Activated T-helper 9 cell treated with anti-CD3 and anti-CD28 coated beads, Interleukin-2, amount 50 U/mL, for 16 hours (primary cell): ENCODE measurements at regions not wholly inside any gene's neighbourhood (a gene's known extent, or its start where the extent isn't known, plus 50 kb on each side); places are given as distances from the start of the nearest gene placed in this dataset.
"Not testable (repeated sequence)": the region's sequence is repeated elsewhere in the genome, so short reads cannot be mapped to it uniquely, and the experiment has no call there.

Experiments used
- DNase-seq: peaks from one replicate; pipeline ENCODE4 v3.0.0-alpha.2; 2020; ENCODE audit warnings: low read depth

- no peak for DNase-seq
These were observed 558.2 kb downstream of the ZNF674 start for GRCh38 chrX:45986971-45987370.

- no peak for DNase-seq
These were observed 559.1 kb downstream of the ZNF674 start for GRCh38 chrX:45986081-45986480.

GRCh38 chrX:45982958-45983727, 562.1 kb downstream of the ZNF674 start:
- DNase-seq = not testable (repeated sequence)

- no peak for DNase-seq
These were observed 564.5 kb downstream of the ZNF674 start for GRCh38 chrX:45980726-45981125.

GRCh38 chrX:45975633-45976032, 569.6 kb downstream of the ZNF674 start:
- DNase-seq = no peak

- no peak for DNase-seq
These were observed 572.6 kb downstream of the ZNF674 start for GRCh38 chrX:45972636-45973035.

- no peak for DNase-seq
These were observed 585.7 kb downstream of the ZNF674 start for GRCh38 chrX:45959567-45959966.

GRCh38 chrX:45956191-45956870, 588.9 kb downstream of the ZNF674 start:
- no peak for DNase-seq

GRCh38 chrX:45955661-45956060, 589.6 kb downstream of the ZNF674 start:
- no peak for DNase-seq

- DNase-seq = no peak
These were observed 591.2 kb downstream of the ZNF674 start for GRCh38 chrX:45954026-45954425.

GRCh38 chrX:45952030-45952429, 593.2 kb downstream of the ZNF674 start:
- DNase-seq = no peak

- DNase-seq = no peak
These were observed 609.8 kb downstream of the ZNF674 start for GRCh38 chrX:45935408-45935807.

- DNase-seq = no peak
These were observed 632.9 kb downstream of the ZNF674 start for GRCh38 chrX:45912316-45912715.

GRCh38 chrX:45907786-45908185, 637.4 kb downstream of the ZNF674 start:
- DNase-seq = no peak

GRCh38 chrX:45903781-45904201, 641.4 kb downstream of the ZNF674 start:
- no peak for DNase-seq

- no peak for DNase-seq
These were observed 644.2 kb downstream of the ZNF674 start for GRCh38 chrX:45900766-45901615.

GRCh38 chrX:45894864-45895645, 650.2 kb downstream of the ZNF674 start:
- DNase-seq = no peak

GRCh38 chrX:45889471-45889870, 655.8 kb downstream of the ZNF674 start:
- no peak for DNase-seq

GRCh38 chrX:45888518-45888917, 656.7 kb downstream of the ZNF674 start:
- no peak for DNase-seq

GRCh38 chrX:45885931-45886330, 659.3 kb downstream of the ZNF674 start:
- no peak for DNase-seq

GRCh38 chrX:45879512-45879911, 665.7 kb downstream of the ZNF674 start:
- no peak for DNase-seq

- DNase-seq = no peak
These were observed 669.0 kb downstream of the ZNF674 start for GRCh38 chrX:45876206-45876605.
